GM19328 (cell line): ENCODE measurements at regions not wholly inside any gene's neighbourhood (a gene's known extent, or its start where the extent isn't known, plus 50 kb on each side); places are given as distances from the start of the nearest gene placed in this dataset.
"Not testable (repeated sequence)": the region's sequence is repeated elsewhere in the genome, so short reads cannot be mapped to it uniquely, and the experiment has no call there.

ENCODE experiments used
- ATAC-seq: cut with Tn5 transposase; IDR thresholded peaks from one replicate; pipeline ENCODE4 v1.9.1; 2021; ENCODE audit warnings: mild to moderate bottlenecking, moderate library complexity; ENCODE audit not compliant: unreplicated experiment

DNA sequence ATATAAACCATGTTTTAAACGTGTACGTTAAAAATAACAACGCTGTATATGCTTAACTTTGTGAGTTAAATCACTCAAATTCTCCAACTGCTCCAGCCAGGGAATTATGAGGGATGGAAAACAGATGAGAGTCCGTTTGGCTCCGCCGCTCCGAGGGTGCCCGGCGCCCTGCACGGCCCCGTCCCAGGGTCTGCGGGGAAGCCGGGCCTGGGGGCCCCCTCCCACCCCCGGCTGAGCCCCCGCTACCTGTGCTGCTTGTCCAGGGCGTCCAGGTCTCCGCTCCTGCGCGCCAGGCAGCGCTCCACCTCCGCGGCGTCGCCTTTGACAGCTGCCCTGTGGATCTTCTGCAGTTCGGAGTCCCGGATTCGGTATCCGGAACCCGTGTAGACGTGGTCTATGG lies 415.5 kb downstream of the FOXD4L4 start:
- not testable (repeated sequence) for ATAC-seq

DNA sequence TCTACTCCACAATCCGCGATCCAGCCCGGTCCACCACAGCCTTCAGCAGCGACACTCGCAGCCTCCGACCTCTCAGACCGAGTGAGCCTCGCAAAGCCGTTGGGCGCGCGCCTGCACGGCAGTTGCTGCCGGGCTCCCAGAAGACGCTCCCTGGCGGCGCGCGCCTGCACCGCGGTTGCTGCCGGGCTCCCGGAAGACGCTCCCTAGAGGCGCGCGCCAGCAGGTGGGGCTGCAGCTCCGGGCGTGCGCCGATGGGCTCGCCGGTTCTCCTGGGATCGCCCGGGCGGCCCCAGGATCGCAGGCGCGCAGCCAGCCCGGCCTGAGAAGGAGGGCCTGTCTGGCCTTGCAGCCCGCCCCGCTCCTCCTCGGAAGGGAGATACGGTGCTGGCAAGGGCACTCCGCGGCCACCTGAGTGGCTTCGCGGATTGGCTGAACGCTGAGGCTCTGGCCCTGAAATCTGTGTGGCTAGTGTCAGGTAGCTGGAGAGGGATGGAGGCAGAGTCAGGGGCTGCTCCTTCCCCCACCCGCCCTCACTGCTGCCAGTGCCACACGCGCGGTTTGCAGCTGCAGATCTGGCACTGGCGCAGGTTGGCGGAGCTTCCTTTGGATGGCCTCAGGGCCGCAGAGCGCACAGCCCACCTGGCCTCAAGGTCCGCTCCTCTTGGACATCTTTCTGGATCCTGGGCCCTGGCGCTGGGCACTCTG lies 416.2 kb downstream of the FOXD4L4 start:
- ATAC-seq = peak; percentile 100

DNA sequence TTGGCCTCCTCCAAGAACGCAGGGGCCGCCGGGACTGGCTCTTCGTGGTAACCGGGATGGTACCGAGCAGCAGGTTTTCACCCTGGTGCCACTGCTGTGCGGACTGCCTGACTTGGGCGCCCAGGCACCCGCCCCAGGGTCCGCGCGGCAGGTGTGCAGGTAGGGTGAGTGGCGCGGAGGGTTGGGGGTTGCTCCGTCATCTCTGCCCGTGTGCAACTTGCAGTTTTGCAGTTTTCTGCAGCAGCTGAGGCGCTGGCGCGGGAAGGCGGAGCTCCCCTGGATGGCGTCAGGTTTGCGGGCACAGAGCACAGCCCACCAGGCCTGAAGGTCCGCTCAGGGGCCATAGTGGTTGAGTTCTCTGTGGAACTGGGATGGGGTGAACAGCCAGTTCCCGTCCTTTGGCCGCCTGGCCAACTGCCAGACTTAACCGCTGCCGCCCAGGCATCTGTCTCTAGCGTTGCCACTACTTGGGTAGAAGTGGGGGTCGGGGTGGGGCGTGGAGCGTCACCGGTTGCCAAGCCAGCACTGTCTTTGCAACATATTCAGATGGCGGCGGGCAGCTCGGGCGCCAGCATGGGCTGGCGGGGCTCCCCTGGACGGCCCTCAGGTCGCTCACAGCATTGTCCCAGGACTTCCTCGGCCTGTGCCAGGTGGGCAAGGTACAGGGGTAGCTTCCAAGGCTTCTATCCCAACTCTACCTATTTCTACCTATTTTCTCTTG lies 417.2 kb downstream of the FOXD4L4 start:
- ATAC-seq = not testable (repeated sequence)

DNA sequence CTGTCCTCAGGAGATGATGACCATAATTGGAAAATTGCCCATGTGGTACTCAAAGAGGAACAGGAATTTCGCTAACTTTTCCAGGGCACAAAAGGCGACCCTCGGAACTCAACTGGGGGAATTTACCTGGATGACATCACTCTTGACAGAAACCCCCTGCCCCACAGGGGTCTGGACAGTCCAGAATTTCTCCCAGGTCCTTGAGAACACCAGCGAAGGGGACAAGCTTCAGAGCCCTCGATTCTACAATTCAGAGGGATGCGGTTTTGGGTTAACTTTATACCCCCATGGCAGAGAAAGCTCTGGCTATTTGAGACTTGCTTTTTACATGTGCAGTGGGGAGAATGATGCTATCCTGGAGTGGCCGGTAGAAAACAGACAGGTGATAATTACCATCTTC lies 445.4 kb downstream of the FOXD4L4 start:
- not testable (repeated sequence) for ATAC-seq

DNA sequence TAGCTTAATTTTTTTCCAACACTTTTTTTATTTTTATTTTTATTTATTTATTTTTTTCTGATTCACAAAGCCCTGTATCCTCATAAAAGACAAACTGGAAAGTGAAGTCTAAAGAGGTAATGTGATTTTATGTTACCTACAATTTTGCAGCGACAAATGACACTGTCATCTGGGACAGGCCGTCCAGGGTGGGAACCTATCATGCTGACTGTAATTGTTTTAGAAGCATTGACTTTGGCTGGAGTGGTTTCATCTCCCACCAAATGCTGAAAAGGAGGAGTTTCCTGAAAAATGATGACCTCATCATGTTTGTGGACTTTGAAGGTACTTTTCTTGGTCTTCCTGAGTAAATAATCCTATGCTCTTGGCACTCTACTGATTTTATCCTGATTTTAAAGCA lies 446.7 kb downstream of the FOXD4L4 start:
- not testable (repeated sequence) for ATAC-seq

DNA sequence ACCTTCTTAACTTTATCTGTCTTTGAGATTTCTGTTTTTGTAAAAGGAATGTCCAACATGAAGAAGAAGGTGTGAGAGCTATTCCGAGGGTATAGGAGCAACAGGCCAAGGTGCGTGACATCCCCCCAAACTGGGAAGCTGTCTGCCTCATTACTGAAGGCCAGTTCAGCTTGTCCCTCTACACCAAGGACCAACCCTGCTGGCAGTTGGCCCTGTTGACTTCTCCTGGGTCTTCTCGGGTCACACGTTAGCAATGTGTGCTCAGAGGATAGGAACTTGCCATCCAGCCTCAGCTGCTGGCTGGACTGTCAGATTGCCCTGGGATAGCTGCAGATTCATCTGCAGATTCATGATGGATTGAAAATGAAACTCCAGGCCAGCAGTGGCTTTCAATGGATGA lies 460.3 kb downstream of the FOXD4L4 start:
- ATAC-seq = not testable (repeated sequence)

DNA sequence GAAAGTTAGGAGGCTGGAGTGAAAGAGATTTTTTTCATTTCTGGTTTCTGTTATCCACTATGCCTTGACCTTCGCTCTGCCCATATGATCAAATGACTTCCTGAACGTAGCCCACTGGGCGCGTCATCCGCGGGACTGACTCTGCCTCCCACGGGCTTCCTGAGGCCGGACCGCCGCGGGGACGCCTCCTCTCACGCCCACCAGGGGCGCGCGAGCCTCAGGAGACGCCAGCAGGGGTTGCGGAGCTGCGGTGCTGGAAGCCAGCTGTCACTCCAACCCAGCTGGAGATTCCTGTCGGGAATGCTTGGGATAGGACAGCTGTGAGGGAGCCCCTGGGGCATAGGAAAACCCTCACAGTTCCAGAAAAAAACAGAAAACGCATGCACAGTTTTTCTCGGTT lies 461.5 kb downstream of the FOXD4L4 start:
- not testable (repeated sequence) for ATAC-seq

DNA sequence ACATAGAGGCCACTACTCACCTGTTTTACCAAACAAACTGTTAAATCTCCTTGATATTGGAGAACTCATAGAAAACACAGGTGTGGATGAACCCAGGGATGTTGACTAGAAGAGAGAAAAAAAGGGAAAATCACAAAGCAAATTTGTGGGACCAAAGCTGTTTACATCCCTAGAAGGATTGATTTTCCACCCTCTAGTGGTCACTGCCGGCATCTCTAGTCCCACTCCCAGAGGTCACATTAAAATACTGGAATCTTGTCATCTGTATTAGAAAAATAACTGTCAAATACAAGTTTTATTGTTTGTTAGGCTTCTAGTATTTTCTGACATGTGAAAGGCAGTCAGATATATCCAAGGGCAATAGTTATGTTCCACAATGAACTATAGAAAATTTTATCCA lies 469.7 kb downstream of the FOXD4L4 start:
- not testable (repeated sequence) for ATAC-seq

DNA sequence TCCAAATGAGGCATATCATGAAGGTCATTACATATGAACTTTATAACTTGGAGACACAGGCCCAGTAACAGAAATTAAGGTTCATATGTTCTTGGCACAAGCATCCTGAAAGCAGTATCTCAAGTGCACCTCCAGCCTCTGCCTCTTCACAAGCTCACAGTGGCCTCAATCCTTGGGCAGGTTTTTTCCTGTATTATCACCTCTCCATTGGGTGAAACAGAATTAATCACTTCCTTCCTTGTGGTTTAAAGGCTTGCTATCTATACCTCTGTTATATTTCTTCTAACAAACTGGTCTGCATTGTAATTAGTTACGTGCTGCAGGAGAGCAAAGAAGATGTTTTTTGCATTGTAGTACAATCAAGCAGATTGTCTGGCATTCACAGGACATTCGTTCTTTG lies 471.0 kb downstream of the FOXD4L4 start:
- ATAC-seq = not testable (repeated sequence)

DNA sequence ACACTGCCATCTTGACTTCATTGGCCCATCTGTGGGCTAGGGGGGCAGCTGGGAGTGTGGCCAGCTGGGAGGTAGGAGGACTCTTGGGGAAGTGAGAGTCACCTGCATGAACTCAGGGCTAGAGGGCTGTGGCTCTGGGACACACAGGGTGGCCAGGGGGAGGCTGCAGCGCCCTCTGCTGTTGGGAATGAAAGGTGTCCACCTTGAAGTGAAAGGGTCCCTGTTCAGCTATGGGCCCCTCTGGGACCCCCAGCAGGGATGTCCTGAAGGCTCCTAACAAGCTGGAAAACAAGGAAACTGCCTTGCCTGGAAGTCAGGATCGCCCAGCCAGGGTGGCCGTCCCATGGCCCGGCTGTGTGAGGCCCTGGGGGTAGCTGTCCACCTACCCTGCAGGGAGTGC lies 507.8 kb downstream of the FOXD4L4 start:
- not testable (repeated sequence) for ATAC-seq

DNA sequence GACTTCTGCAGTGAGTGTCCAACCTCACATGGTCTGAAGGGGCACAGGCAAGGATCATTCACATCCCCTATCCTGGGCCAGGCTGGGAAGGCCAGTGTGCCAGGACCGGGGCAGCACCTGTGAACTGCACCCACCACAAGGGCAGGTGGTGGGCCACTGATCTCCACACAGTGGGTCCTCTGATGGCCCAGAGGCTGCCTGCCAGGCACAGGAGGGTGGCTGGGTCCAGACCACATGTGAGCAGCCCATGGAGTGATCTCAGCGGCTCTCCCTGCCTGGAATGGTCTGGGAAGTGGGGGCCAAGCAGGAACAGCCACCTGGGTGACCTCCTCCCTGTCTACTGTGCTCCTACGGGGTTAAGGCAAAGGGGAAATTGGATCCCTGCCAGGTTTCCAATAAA lies 508.5 kb downstream of the FOXD4L4 start:
- ATAC-seq = not testable (repeated sequence)

DNA sequence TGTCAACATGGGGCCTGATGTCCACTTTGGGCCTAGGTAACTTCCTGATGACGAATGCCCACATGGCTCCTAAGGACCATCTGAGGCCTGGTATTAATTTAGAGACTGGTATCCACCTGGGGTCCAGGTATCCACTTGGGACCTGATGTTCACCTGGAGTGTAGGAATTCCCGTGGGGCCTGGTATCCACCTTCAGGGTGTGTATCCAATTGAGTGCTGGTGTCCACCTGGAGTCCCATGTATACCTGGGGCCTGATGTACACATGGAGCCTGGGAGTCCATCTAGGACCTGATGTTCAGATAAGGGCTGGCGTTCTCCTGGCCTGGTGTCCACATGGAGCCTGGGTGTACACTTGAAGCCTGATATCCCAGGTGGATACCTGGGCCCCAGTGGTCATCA lies 520.6 kb downstream of the FOXD4L4 start:
- not testable (repeated sequence) for ATAC-seq

DNA sequence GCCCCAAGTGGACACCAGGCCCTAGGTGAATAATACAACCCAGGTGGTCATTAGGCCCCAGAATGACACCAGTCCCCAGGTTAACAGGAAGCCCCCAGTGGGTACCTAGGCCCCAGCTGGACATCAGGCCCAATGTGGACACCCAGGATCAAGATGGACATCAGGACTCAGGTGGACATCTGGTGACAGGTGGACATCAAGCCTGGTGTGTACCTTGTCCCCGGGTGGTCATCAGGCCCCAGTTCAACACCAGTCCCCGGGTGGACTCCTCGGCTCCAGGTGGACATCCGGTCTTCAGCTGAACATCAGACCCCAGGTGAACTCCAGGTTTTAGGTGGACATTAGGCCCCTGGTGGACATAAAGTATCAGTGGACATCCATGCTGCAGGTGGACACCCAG lies 524.6 kb downstream of the FOXD4L4 start:
- not testable (repeated sequence) for ATAC-seq

DNA sequence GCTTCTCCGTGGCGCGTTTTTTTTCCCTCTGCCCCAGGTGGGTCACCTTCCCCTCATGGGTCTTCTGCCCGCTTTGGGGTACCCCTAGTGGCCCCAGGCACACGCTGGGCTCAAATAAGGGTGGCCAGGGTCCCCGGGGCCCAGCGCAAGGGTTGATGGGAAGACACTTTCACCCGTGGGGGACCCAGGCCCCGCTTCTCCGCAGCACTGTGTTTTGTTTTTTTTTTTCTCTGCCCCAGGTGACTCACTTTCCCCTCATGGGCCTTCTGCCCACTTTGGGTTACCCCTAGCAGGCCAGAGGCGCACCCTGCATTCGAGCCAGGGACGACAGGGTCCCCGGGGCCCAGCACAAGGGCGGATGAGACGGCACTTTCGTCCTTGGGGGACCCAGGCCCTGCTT lies 526.7 kb downstream of the FOXD4L4 start:
- ATAC-seq = not testable (repeated sequence)

DNA sequence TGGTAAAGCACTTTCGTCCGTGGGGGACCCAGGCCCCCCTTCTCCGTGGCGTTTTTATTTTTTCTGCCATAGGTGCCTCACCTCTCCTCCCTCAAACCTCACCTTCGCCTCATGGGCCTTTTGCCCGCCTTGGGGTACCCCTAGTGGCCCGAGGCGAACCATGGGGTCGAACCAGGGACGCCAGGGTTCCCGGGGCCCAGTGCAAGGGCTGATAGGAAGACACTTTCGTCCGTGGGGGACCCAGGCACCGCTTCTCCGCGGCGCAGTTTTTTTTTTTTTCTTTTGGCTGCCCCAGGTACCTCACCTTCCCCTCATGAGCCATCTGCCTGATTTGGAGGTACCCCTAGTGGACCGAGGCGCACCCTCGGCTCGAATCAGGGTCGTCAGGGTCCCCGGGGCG lies 527.8 kb downstream of the FOXD4L4 start:
- not testable (repeated sequence) for ATAC-seq

DNA sequence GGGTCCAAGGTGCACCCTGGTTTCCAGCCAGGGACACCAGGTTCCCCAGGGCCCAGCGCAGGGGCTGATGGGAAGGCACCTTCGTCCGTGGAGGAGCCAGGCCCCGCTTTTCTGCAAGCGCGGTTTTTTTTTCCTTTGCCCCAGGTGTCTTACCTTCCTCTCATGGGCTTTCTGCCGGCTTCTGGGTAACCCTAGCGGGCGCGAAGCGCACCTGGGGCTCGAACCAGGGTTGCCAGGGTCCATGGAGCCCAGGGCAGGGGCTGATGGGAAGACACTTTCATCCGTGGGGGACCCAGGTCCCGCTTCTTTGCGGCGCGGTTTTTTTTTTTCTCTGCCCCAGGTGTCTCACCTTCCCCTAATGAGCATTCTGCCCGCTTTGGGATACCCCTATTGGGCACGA lies 529.3 kb downstream of the FOXD4L4 start:
- ATAC-seq = not testable (repeated sequence)

DNA sequence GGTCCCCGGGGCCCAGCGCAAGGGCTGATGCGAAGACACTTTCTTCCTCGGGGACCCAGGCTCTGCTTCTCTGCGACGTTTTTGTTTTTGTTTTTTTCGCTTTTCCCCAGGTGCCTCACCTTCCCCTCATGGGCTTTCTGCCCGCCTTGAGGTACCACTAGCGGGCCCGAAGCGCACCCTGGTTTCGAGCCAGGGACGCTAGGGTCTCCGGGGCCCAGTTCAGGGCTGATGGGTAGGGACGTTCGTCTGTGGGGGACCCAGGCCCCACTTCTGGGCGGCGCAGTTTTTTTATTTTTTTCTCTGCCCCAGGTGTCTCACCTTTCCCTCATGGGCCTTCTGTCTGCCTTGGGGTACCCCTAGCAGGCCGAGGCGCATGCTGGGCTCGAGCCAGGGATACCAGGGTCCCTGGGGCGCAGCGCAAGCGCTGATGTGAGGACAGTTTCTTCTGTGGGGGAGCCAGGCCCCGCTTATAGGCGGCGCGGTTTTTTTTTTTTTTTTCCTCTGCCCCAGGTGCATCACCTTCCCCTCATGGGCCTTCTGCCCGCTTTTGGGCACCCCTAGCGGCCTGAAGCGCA lies 530.0 kb downstream of the FOXD4L4 start:
- not testable (repeated sequence) for ATAC-seq

DNA sequence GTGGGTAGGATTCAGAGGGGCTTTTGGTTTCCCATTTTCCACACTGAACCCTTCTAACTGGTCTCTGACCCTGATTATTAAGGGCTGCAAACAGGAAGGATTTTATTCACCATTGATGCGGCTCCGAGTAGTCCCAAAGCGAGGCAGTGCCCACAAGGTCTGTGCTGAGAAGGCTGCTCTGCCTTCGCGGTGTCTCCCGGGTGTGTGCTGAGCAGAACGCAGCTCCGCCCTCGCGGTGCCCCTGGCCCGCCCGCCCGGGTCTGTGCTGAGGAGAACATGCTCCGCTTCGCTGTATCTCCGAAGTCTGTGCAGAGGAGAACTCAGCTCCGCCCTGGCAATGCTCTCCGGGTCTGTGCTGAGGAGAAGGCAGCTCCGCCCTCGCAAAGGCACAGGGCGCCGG lies 530.7 kb downstream of the FOXD4L4 start:
- ATAC-seq = not testable (repeated sequence)

DNA sequence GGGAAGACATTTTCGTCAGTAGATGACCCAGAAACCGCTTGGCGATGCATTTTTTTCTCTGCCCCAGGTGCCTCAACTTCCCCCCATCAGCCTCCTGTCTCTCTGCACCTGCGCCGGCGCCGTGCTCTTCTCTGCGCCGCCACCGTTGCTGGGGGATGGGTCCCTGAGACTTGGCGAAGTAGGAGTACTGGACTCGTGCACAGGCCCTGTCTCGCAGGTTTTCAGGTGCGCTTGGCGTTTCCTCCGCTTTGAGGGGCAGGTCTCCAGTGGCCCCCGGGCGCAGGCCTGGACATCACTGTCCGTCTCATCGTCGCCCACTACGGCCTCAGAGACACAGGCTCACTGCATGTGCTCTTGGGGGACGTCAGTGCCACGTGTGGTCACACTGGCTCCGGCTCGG lies 532.1 kb downstream of the FOXD4L4 start:
- not testable (repeated sequence) for ATAC-seq

DNA sequence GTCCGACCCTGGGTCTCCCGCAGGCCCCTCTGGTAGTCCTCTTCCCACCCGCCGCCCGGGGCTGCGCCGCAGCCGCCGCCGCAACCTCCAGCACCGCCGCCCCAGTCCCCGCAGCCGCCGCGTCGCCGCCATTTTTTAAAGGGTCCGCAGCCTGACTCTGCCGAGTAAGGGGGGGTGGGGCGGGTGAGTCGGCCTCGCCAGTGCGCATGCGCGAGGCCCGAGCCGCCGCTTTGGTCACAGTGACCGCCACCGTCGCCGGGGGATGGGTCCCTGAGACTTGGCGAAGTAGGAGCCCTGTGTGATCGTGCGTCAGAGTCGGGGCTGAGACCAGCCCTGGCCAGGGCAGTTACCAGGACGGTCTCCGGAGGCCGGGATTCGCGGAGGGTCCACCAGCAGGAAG lies 532.8 kb downstream of the FOXD4L4 start:
- ATAC-seq = not testable (repeated sequence)

DNA sequence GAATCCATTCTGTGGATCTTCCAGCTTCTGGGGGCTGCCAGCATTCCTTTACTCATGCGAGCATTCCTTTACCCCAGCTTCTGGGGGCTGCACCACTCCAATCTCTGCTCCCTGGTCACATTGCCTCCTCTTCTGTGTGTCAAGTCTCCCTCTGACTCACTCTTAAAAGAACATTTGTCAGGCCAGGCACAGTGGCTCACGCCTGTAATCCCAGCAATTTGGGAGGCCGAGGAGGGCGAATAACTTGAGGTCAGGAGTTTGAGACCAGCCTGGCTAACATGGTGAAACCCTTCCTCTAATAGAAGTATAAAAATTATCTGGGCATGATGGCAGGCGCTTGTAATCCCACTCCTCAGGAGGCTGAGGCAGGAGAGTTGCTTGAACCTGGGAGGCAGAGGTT lies 541.9 kb downstream of the FOXD4L4 start:
- ATAC-seq = not testable (repeated sequence)
